BLaER1 (cell line): ENCODE measurements at regions not wholly inside any gene's neighbourhood (a gene's known extent, or its start where the extent isn't known, plus 50 kb on each side); places are given as distances from the start of the nearest gene placed in this dataset.

Experiments used
- H3K27ac ChIP-seq: shearing (Covaris generic); formaldehyde crosslinking; 2 replicates; pipeline ENCODE4 v1.8.1; 2022
- H3K27me3 ChIP-seq: shearing (Covaris generic); formaldehyde crosslinking; 2 replicates; pipeline ENCODE4 v1.8.1; 2022
- H3K36me3 ChIP-seq: shearing (Covaris generic); formaldehyde crosslinking; 2 replicates; pipeline ENCODE4 v1.8.1; 2022
- H3K4me1 ChIP-seq: shearing (Covaris generic); formaldehyde crosslinking; 2 replicates; pipeline ENCODE4 v1.8.1; 2022
- H3K4me2 ChIP-seq: shearing (Covaris generic); formaldehyde crosslinking; 2 replicates; pipeline ENCODE4 v1.8.1; 2022
- H3K4me3 ChIP-seq: shearing (Covaris generic); formaldehyde crosslinking; 2 replicates; pipeline ENCODE4 v1.8.1; 2022
- H3K9ac ChIP-seq: shearing (Covaris generic); formaldehyde crosslinking; 2 replicates; pipeline ENCODE4 v1.8.1; 2022
- H3K9me3 ChIP-seq: shearing (Covaris generic); formaldehyde crosslinking; 2 replicates; pipeline ENCODE4 v1.8.1; 2022
- H4K20me1 ChIP-seq: shearing (Covaris generic); formaldehyde crosslinking; 2 replicates; pipeline ENCODE4 v1.8.1; 2022
- Cebpa-rat ChIP-seq: shearing (Covaris generic); IDR thresholded peaks from 2 replicates; pipeline ENCODE4 v1.8.1; 2022

DNA sequence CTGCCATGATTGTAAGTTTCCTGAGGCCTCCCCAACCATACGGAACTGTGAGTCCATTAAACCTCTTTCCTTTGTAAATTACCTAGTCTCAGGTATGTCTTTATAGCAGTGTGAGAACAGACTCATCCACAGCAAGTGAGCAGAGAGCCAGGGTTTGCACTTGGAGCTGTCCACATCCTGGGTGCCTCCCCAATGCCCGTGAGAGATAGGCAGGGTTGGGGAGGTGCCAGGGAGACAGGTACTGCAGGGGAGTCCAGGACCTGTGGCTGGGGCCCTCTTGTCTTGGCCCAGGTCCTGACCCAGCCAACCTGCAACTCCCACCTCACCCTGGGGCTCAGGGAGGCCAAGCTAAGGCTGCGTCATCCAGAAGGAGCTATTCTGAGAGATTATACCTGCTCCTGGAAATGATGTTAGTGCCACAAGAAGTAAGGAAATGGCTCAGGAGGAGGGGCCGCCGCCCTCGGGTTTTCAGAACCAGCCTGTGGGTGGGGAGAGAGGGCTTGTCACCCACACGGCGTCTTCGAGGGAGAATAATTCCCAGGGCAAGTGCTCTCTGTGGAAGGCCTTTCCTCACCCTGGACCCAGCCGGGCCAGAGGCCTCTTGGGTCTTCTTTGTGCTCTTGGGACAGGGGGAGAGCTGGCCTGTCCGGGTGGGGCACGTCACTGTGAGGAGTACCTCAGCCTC is 66.5 kb downstream of the ADRA2C start:
- H3K27me3 ChIP-seq = peaks cover 8% of the 10 kb centered on the region; the same call in 1 of the 2 replicates
- no peak overlapping the region for H3K9ac ChIP-seq
- peaks cover 4% of the 10 kb centered on the region; the same call in 1 of the 2 replicates for H3K9me3 ChIP-seq
- no peak overlapping the region for H3K4me3 ChIP-seq
- no peak overlapping the region for H3K4me2 ChIP-seq
- no peak for TF ChIP-seq Cebpa-rat
- peaks cover 65% of the 10 kb centered on the region for H3K4me1 ChIP-seq
- no peaks in the 10 kb centered on the region for H3K36me3 ChIP-seq
- no peak overlapping the region for H3K27ac ChIP-seq
- H4K20me1 ChIP-seq = no peaks in the 10 kb centered on the region

- H3K4me3 ChIP-seq = no peak overlapping the region
- H3K36me3 ChIP-seq = no peaks in the 10 kb centered on the region
- H4K20me1 ChIP-seq = no peaks in the 10 kb centered on the region
- TF ChIP-seq Cebpa-rat = no peak
- H3K27me3 ChIP-seq = peaks cover 8% of the 10 kb centered on the region; the same call in 1 of the 2 replicates
- peak overlapping the region; percentile 67 for H3K4me2 ChIP-seq
- H3K4me1 ChIP-seq = peaks cover 68% of the 10 kb centered on the region
- no peak overlapping the region for H3K9ac ChIP-seq
- H3K9me3 ChIP-seq = peaks cover 4% of the 10 kb centered on the region; the same call in 1 of the 2 replicates
- no peak overlapping the region for H3K27ac ChIP-seq
Observed at GRCh38 chr4:3833326-3833989, 67.3 kb downstream of the ADRA2C start.

- peaks cover 4% of the 10 kb centered on the region; the same call in 1 of the 2 replicates for H3K9me3 ChIP-seq
- no peaks in the 10 kb centered on the region for H3K36me3 ChIP-seq
- peaks cover 8% of the 10 kb centered on the region; the same call in 1 of the 2 replicates for H3K27me3 ChIP-seq
- TF ChIP-seq Cebpa-rat = no peak
- H3K4me1 ChIP-seq = peaks cover 60% of the 10 kb centered on the region
- no peaks in the 10 kb centered on the region for H4K20me1 ChIP-seq
- no peak overlapping the region for H3K4me3 ChIP-seq
- no peak overlapping the region for H3K9ac ChIP-seq
- H3K27ac ChIP-seq = no peak overlapping the region
- H3K4me2 ChIP-seq = peak overlapping the region; percentile 67
Observed at GRCh38 chr4:3834186-3834662, 68.0 kb downstream of the ADRA2C start.

- no peak for TF ChIP-seq Cebpa-rat
- Histone ChIP-seq H3K4me3 (no peak overlapping the region), H3K27me3 (peaks cover 8% of the 10 kb centered on the region; the same call in 1 of the 2 replicates), H3K4me1 (peaks cover 59% of the 10 kb centered on the region), H3K36me3 (no peaks in the 10 kb centered on the region), H3K4me2 (peak overlapping the region; percentile 67), H4K20me1 (no peaks in the 10 kb centered on the region), H3K9me3 (peaks cover 4% of the 10 kb centered on the region; the same call in 1 of the 2 replicates), H3K27ac (no peak overlapping the region), H3K9ac (no peak overlapping the region)
Observed at GRCh38 chr4:3834663-3835521, 68.7 kb downstream of the ADRA2C start.

GRCh38 chr4:3835527-3836405 is 69.6 kb downstream of the ADRA2C start:
- peaks cover 8% of the 10 kb centered on the region; the same call in 1 of the 2 replicates for H3K27me3 ChIP-seq

DNA sequence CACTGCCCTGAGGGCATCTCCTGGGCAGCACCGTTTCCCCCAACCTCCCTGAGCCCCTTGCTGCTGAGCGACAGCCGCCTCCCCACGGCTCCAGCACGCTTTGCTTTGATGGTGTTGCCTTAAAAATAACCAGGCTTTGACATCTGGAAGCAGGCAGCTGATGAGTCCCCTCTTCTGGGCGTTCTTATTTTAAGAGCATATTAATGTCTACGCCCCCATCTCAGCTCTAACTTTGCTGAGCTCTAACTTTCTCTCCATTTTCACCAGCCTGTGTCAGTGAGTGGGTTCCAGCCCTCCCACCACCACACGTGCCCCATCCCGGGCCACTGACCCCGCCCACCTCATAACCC is 70.2 kb downstream of the ADRA2C start:
- no peak overlapping the region for H3K9ac ChIP-seq
- H3K4me1 ChIP-seq = peaks cover 45% of the 10 kb centered on the region
- H3K9me3 ChIP-seq = peaks cover 4% of the 10 kb centered on the region; the same call in 1 of the 2 replicates
- peaks cover 8% of the 10 kb centered on the region; the same call in 1 of the 2 replicates for H3K27me3 ChIP-seq
- peak overlapping the region; percentile 67 for H3K4me2 ChIP-seq
- no peak for TF ChIP-seq Cebpa-rat
- H3K36me3 ChIP-seq = no peaks in the 10 kb centered on the region
- no peaks in the 10 kb centered on the region for H4K20me1 ChIP-seq
- no peak overlapping the region for H3K4me3 ChIP-seq
- no peak overlapping the region for H3K27ac ChIP-seq

More at GRCh38 chr4:3835527-3836405, 69.6 kb downstream of the ADRA2C start:
- Histone ChIP-seq H3K9me3 (peaks cover 4% of the 10 kb centered on the region; the same call in 1 of the 2 replicates), H4K20me1 (no peaks in the 10 kb centered on the region), H3K4me3 (no peak overlapping the region), H3K4me2 (peak overlapping the region; percentile 67), H3K4me1 (peaks cover 51% of the 10 kb centered on the region), H3K9ac (no peak overlapping the region), H3K36me3 (no peaks in the 10 kb centered on the region), H3K27ac (no peak overlapping the region)
- no peak for TF ChIP-seq Cebpa-rat

GRCh38 chr4:3836756-3837601 is 70.8 kb downstream of the ADRA2C start:
- no peak overlapping the region for H3K4me3 ChIP-seq
- no peaks in the 10 kb centered on the region for H3K36me3 ChIP-seq
- no peaks in the 10 kb centered on the region for H4K20me1 ChIP-seq
- no peak for TF ChIP-seq Cebpa-rat
- no peak overlapping the region for H3K9ac ChIP-seq
- no peak overlapping the region for H3K27ac ChIP-seq
- H3K27me3 ChIP-seq = peaks cover 8% of the 10 kb centered on the region; the same call in 1 of the 2 replicates
- peaks cover 4% of the 10 kb centered on the region; the same call in 1 of the 2 replicates for H3K9me3 ChIP-seq
- H3K4me1 ChIP-seq = peaks cover 48% of the 10 kb centered on the region
- peak overlapping the region; percentile 16; the same call in 1 of the 2 replicates for H3K4me2 ChIP-seq
